Astrocyte of the cerebellum (primary cell): ENCODE measurements at regions not wholly inside any gene's neighbourhood (a gene's known extent, or its start where the extent isn't known, plus 50 kb on each side); places are given as distances from the start of the nearest gene placed in this dataset.

Experiments
- DNase-seq: peaks from one replicate; pipeline ENCODE4 v3.0.0-alpha.2; 2011; ENCODE audit warnings: low read depth
- H3K4me3 ChIP-seq: 2 replicates; pipeline ENCODE4 v1.5.1; 2011; ENCODE audit warnings: mild to moderate bottlenecking, low read depth, low read length, moderate library complexity
- in situ Hi-C: cut with HindIII; loops from 2 replicates; pipeline ENCODE4 v1.10.0; 2017; ENCODE audit warnings: low sequenced_read_pairs
- TF ChIP-seq, protein P1 (sequence below): IDR thresholded peaks from 2 replicates; pipeline ENCODE4 v1.5.1; 2012; ENCODE audit warnings: low read length, low read depth, moderate library complexity, mild to moderate bottlenecking; ENCODE audit errors: missing control alignments

DNA sequence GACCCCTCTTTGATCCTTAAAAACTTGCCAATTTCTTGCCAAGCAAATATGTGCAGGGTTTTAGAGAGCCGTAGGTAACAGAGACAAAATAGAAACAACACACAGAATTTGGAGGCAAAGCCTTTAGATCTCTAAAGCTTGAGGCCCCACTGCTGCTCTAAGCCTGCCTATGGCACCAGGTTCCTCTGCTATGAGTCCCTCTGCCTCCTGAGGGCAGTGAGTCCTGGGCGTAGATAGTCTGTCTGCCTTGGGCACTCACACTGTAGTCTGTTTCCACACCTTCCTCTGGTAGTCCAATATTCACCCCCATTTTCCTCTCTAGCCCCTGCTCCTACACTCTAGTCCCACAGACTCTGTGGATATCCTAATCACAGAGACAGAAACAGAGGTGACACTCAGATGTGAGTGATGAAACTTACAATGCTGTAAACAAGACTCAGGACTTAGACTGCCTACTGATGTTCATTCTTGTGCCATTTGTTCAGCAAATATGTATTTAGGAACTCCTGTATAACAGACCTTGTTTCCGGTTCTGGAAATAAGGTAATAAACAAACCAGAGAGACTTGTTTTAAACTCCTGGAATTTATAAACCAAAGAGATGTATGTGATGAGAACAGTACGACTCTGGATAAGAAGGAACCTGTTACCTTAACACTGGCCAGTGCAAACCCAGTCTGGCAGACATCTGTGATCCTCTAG lies 153.3 kb upstream of the PRSS1 start:
- in situ Hi-C loops: loop anchor here (5.0 kb wide), 1 partner anchor 74 kb away; no protein-coding TSS in a partner anchor
- TF ChIP-seq, protein P1, sequence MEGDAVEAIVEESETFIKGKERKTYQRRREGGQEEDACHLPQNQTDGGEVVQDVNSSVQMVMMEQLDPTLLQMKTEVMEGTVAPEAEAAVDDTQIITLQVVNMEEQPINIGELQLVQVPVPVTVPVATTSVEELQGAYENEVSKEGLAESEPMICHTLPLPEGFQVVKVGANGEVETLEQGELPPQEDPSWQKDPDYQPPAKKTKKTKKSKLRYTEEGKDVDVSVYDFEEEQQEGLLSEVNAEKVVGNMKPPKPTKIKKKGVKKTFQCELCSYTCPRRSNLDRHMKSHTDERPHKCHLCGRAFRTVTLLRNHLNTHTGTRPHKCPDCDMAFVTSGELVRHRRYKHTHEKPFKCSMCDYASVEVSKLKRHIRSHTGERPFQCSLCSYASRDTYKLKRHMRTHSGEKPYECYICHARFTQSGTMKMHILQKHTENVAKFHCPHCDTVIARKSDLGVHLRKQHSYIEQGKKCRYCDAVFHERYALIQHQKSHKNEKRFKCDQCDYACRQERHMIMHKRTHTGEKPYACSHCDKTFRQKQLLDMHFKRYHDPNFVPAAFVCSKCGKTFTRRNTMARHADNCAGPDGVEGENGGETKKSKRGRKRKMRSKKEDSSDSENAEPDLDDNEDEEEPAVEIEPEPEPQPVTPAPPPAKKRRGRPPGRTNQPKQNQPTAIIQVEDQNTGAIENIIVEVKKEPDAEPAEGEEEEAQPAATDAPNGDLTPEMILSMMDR: no peak
- DNase-seq: no peak
- H3K4me3 ChIP-seq: no peak overlapping the region

DNA sequence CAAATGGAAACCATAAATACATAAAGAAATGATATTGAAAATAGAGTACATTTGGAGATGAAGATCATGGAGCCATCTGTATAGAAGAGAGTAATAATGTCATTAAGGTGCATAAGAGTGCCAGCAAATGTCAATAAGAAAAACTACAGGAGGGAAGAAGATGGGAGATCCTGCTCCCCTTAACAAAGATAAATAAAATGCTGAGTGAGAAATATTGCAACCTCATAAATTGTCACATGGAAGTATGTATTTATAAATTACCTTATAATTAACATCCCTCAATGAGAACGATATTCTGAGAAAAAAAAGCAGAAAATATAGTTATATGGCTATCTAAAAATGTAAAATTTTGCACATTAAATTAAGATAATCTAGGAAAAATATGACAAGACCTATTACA lies 155.2 kb upstream of the PRSS1 start:
- TF ChIP-seq, protein P1: no peak
- H3K4me3 ChIP-seq: no peak overlapping the region
- in situ Hi-C loops: no loop called here
- DNase-seq: no peak

DNA sequence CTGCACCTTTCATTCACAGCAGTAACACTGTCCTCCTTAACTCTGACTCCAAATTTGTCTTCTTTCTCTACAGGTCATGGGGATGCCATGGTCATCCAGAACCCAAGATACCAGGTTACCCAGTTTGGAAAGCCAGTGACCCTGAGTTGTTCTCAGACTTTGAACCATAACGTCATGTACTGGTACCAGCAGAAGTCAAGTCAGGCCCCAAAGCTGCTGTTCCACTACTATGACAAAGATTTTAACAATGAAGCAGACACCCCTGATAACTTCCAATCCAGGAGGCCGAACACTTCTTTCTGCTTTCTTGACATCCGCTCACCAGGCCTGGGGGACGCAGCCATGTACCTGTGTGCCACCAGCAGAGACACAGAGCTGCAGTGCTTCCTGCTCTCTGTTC lies 156.2 kb upstream of the PRSS1 start:
- TF ChIP-seq, protein P1: no peak

DNA sequence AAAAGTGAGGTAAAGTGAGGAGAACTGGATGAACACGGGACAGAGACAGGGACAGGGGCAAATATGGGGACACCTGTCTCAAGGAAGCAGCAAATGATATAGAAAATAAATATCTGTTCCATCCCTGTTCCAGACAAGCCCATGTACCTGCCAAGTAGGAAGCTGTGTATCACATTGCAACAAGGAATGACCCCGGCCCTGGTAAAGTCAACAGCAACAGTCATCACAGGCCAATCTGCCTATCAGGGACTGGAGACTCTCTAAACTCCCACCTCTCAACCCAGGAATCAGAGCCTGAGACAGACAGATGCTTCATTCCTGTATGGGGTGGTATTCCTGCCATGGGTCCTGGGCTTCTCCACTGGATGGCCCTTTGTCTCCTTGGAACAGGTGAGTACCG lies 156.6 kb upstream of the PRSS1 start:
- in situ Hi-C loops: no loop called here
- no peak overlapping the region for H3K4me3 ChIP-seq
- DNase-seq: no peak
- TF ChIP-seq, protein P1: no peak

More for the DNA sequence above, 156.2 kb upstream of the PRSS1 start:
- in situ Hi-C loops: no loop called here
- DNase-seq: no peak
- no peak overlapping the region for H3K4me3 ChIP-seq

DNA sequence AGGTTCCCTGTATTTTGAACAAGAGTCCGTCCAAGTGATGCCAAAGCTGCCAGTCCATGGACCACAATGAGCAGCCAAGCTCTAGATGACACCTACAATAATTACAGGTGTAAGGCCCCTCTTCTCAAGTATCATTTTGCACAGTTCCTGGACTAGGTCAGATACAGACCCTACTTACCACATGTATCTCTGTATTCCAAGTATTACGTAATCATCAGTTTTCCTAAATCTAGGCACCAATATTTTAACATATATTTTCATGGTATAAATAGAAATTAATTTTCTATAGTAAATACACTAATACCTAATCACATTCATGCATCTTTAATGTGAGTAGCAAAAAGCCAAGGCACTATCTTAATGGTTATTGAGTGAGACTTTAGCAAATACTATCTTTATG lies 157.0 kb upstream of the PRSS1 start:
- in situ Hi-C loops: no loop called here
- H3K4me3 ChIP-seq: no peak overlapping the region
- no peak for DNase-seq
- TF ChIP-seq, protein P1: no peak

DNA sequence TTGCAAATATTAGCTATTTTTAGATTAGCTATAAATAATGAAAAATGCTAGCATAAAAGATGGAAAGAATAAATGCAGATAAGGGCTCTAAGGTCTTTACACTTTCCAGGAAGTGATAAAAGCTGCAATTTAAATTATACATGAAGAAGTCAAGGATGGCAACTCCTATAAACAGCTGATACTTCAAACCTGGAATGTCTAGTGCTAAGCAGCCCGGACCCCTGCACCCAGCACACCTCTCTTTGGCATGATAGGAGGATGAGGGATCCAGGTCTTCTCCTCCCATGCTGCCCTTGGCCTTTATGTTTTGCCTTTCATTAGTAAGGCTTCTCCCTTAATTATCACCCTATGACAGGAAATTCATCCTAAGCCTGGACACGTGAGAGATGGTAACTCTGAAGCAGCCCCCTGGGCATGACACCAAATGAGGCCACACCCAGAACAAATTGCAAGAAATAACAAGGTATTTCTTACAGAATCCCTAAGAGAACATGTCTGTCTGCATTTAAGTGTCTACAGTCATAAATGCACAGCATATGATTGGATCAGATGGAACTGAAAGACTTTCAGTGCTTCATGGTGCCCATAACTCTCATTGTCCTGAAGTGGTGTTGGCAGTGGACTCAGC lies 158.3 kb upstream of the PRSS1 start:
- no peak overlapping the region for H3K4me3 ChIP-seq
- no peak for DNase-seq
- TF ChIP-seq, protein P1: no peak
- in situ Hi-C loops: no loop called here
